Liver (tissue), 8 donors: ENCODE measurements at regions not wholly inside any gene's neighbourhood (a gene's known extent, or its start where the extent isn't known, plus 50 kb on each side); places are given as distances from the start of the nearest gene placed in this dataset.

Experiments used
- DNase-seq: peaks from one replicate; pipeline ENCODE4 v3.0.0-alpha.2; 2017; ENCODE audit warnings: low spot score
- H3K27ac ChIP-seq, 2 donors: one replicate each; pipeline ENCODE4 v1.7.0; 2013; ENCODE audit warnings: inconsistent platforms in 2 of 2, low read length in 2 of 2, control low read depth in 1 of 2, low read depth in 1 of 2, mild to moderate bottlenecking in 1 of 2
- H3K27me3 ChIP-seq, 4 donors: one replicate each; pipeline versions ENCODE4 v1.6.1 to v1.7.0; 2013; ENCODE audit warnings: low read length in 3 of 4, inconsistent platforms in 1 of 4, mild to moderate bottlenecking in 1 of 4, moderate library complexity in 1 of 4; ENCODE audit not compliant: control insufficient read depth in 4 of 4, insufficient read depth in 4 of 4
- H3K36me3 ChIP-seq, 4 donors: one replicate each; pipeline versions ENCODE4 v1.6.1 to v1.7.0; 2013; ENCODE audit warnings: low read length in 3 of 4, mild to moderate bottlenecking in 3 of 4, low read depth in 1 of 4, moderate library complexity in 1 of 4; ENCODE audit not compliant: control insufficient read depth in 4 of 4, insufficient read depth in 3 of 4
- H3K4me1 ChIP-seq, 4 donors: one replicate each; pipeline versions ENCODE4 v1.6.1 to v1.7.0; 2013; ENCODE audit warnings: low read length in 3 of 4, mild to moderate bottlenecking in 3 of 4, moderate library complexity in 1 of 4; ENCODE audit not compliant: control insufficient read depth in 4 of 4, insufficient read depth in 4 of 4
- H3K4me3 ChIP-seq, 3 donors: one replicate each; pipeline versions ENCODE4 v1.6.1 to v1.7.0; 2013; ENCODE audit warnings: low read length in 3 of 3, control low read depth in 1 of 3, low read depth in 1 of 3, mild to moderate bottlenecking in 1 of 3
- H3K9ac ChIP-seq, 2 donors: one replicate each; pipeline ENCODE4 v1.7.0; 2013; ENCODE audit warnings: low read length in 2 of 2, mild to moderate bottlenecking in 2 of 2, moderate library complexity in 2 of 2, control low read depth in 1 of 2, low read depth in 1 of 2
- H3K9me3 ChIP-seq, 4 donors: one replicate each; pipeline versions ENCODE4 v1.6.1 to v1.7.0; 2013; ENCODE audit warnings: low read length in 3 of 4; ENCODE audit not compliant: control insufficient read depth in 4 of 4
- EGR1 ChIP-seq, 2 donors: IDR thresholded peaks; 2 replicates each; pipeline ENCODE4 v1.6.1; 2016 to 2018; ENCODE audit warnings: antibody characterized with exemption in 2 of 2, low read depth in 2 of 2
- FOXA1 ChIP-seq: IDR thresholded peaks from 2 replicates; pipeline ENCODE4 v1.6.1; 2016; ENCODE audit warnings: antibody characterized with exemption
- FOXA2 ChIP-seq: IDR thresholded peaks from 2 replicates; pipeline ENCODE4 v1.6.1; 2016; ENCODE audit warnings: antibody characterized with exemption
- GABPA ChIP-seq, 2 donors: IDR thresholded peaks in 1 of 2; conservative IDR thresholded peaks in 1 of 2; 2 replicates each; pipeline ENCODE4 v1.6.1; 2016; ENCODE audit warnings: antibody characterized with exemption in 2 of 2, mild to moderate bottlenecking in 1 of 2, moderate library complexity in 1 of 2
- HNF4A ChIP-seq, 2 donors: conservative IDR thresholded peaks; 2 replicates each; pipeline ENCODE4 v1.6.1; 2016; ENCODE audit warnings: antibody characterized with exemption in 2 of 2, mild to moderate bottlenecking in 2 of 2
- HNF4G ChIP-seq: IDR thresholded peaks from 2 replicates; pipeline ENCODE4 v1.6.1; 2016; ENCODE audit warnings: antibody characterized with exemption
- JUND ChIP-seq, 2 donors: IDR thresholded peaks; 2 replicates each; pipeline ENCODE4 v1.6.1; 2016; ENCODE audit warnings: antibody characterized with exemption in 2 of 2
- NR2F2 ChIP-seq: IDR thresholded peaks from 2 replicates; pipeline ENCODE4 v1.6.1; 2016; ENCODE audit warnings: antibody characterized with exemption
- RAD21 ChIP-seq, 2 donors: IDR thresholded peaks; 2 replicates each; pipeline ENCODE4 v1.6.1; 2016; ENCODE audit warnings: antibody characterized with exemption in 2 of 2, mild to moderate bottlenecking in 2 of 2
- RXRA ChIP-seq, 2 donors: IDR thresholded peaks; 2 replicates each; pipeline ENCODE4 v1.6.1; 2017 to 2018; ENCODE audit warnings: antibody characterized with exemption in 2 of 2, mild to moderate bottlenecking in 1 of 2
- SP1 ChIP-seq: IDR thresholded peaks from 2 replicates; pipeline ENCODE4 v1.6.1; 2018; ENCODE audit warnings: antibody characterized with exemption, mild to moderate bottlenecking
- TAF1 ChIP-seq: conservative IDR thresholded peaks from 2 replicates; pipeline ENCODE4 v1.6.1; 2016; ENCODE audit warnings: antibody characterized with exemption, mild to moderate bottlenecking
- YY1 ChIP-seq: IDR thresholded peaks from 2 replicates; pipeline ENCODE4 v1.6.1; 2016; ENCODE audit warnings: antibody characterized with exemption, mild to moderate bottlenecking
- whole genome bisulfite sequencing: extraction: QIAGEN DNeasy Blood & Tissue Kit; methylation state at CpG from one replicate; pipeline ENCODE4 v1.1.7; 2013; 5-methylcytosine and 5-hydroxymethylcytosine counted together
- TF ChIP-seq, protein P1 (sequence below): fragments of 150-350 bp; IDR thresholded peaks from 2 replicates; pipeline ENCODE4 v1.5.1; 2017; ENCODE audit warnings: improper control_type of control experiment, low read depth, low read length; ENCODE audit not compliant: missing input control
- TF ChIP-seq, protein P2 (sequence below): IDR thresholded peaks from 2 replicates; pipeline ENCODE4 v1.6.1; 2016; ENCODE audit warnings: antibody characterized with exemption
- TF ChIP-seq, protein P3 (sequence below): IDR thresholded peaks from 2 replicates; pipeline ENCODE4 v1.6.1; 2016; ENCODE audit warnings: antibody characterized with exemption, mild to moderate bottlenecking
- TF ChIP-seq, protein P4 (sequence below): IDR thresholded peaks from 2 replicates; pipeline ENCODE4 v1.6.1; 2016; ENCODE audit warnings: antibody characterized with exemption
- TF ChIP-seq, protein P5 (sequence below): IDR thresholded peaks from 2 replicates; pipeline ENCODE4 v1.6.1; 2016; ENCODE audit warnings: antibody characterized with exemption
- donor health status: healthy.
- donor health status: healthy.
- donor health status: healthy.
- donor health status: healthy.
- donor health status: healthy.

DNA sequence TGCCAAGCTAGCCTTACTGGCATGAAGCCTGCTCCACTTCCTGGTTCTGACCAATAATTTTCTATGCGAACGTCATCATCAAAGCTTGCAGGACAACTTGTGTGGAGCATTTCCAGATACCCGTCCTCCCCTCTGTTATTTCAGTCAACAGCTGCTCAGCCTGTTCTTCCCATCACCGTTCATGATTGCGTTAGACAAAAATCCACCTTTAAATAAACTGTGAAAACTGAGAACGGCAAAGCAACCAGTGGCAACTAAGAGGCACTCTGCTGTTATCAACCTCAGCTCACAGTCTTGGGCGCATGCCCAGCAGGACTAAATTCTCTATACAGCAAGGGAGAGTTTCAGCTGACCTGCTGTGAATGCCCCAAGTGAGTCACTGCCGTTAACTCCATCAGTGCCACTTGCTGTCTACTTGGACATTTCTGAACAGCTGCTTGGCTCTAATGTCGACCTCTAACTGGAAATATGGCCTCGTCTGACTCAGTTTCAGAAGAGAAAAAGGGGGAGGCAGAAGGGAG lies 207.4 kb upstream of the RUNX1 start (continued):
- TF ChIP-seq, protein P1, sequence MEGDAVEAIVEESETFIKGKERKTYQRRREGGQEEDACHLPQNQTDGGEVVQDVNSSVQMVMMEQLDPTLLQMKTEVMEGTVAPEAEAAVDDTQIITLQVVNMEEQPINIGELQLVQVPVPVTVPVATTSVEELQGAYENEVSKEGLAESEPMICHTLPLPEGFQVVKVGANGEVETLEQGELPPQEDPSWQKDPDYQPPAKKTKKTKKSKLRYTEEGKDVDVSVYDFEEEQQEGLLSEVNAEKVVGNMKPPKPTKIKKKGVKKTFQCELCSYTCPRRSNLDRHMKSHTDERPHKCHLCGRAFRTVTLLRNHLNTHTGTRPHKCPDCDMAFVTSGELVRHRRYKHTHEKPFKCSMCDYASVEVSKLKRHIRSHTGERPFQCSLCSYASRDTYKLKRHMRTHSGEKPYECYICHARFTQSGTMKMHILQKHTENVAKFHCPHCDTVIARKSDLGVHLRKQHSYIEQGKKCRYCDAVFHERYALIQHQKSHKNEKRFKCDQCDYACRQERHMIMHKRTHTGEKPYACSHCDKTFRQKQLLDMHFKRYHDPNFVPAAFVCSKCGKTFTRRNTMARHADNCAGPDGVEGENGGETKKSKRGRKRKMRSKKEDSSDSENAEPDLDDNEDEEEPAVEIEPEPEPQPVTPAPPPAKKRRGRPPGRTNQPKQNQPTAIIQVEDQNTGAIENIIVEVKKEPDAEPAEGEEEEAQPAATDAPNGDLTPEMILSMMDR = no peak
- TF ChIP-seq, protein P2, sequence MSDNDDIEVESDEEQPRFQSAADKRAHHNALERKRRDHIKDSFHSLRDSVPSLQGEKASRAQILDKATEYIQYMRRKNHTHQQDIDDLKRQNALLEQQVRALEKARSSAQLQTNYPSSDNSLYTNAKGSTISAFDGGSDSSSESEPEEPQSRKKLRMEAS = no peak
- TF ChIP-seq FOXA2 (no peak), NR2F2 (no peak), GABPA (IDR thresholded peaks at IDR 0.05 in 1 of 2, conservative IDR thresholded peaks at IDR 0.05 in 1 of 2) (no peak), EGR1 (IDR thresholded peaks at IDR 0.05; ENCODE audit: low read depth in 2 of 2) (no peak)

DNA sequence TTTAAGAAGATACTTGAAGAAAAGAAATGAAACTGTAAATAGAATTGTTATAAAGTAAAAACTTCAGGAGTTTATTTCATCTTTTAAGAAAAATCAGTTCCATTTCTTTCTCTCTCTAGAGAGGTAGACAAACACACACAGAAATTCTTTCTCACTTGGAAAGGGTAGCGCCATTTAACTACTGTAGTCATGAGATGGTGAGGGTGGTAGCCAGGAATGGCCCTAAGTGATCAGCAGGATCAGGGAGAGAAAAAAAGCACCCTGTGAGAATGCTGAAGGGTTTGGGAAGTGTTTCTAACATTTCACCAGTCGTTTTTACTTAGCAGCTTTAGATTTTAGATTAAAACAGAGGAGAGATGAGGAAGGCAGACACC lies 205.7 kb upstream of the RUNX1 start:
- H3K9ac ChIP-seq = no peak overlapping the region
- 60% methylated on average over 2 of the region's 2 CpGs for WGBS
- no peak overlapping the region for H3K4me3 ChIP-seq
- H3K9me3 ChIP-seq = no peaks in the 10 kb centered on the region
- H3K27ac ChIP-seq = no peak overlapping the region
- no peak for DNase-seq
- no peaks in the 10 kb centered on the region for H3K36me3 ChIP-seq
- H3K4me1 ChIP-seq = no peaks in the 10 kb centered on the region
- TF ChIP-seq RAD21 (IDR thresholded peaks at IDR 0.05) (no peak), FOXA1 (no peak), TAF1 (no peak), RXRA (IDR thresholded peaks at IDR 0.05) (no peak), HNF4A (conservative IDR thresholded peaks at IDR 0.05) (no peak), YY1 (no peak), NR2F2 (no peak), GABPA (IDR thresholded peaks at IDR 0.05 in 1 of 2, conservative IDR thresholded peaks at IDR 0.05 in 1 of 2) (no peak), EGR1 (IDR thresholded peaks at IDR 0.05; ENCODE audit: low read depth in 2 of 2) (no peak), FOXA2 (no peak), SP1 (no peak), JUND (IDR thresholded peaks at IDR 0.05) (no peak), HNF4G (no peak)
- TF ChIP-seq, protein P1 = no peak
- TF ChIP-seq, protein P2 = no peak
- TF ChIP-seq, protein P3, sequence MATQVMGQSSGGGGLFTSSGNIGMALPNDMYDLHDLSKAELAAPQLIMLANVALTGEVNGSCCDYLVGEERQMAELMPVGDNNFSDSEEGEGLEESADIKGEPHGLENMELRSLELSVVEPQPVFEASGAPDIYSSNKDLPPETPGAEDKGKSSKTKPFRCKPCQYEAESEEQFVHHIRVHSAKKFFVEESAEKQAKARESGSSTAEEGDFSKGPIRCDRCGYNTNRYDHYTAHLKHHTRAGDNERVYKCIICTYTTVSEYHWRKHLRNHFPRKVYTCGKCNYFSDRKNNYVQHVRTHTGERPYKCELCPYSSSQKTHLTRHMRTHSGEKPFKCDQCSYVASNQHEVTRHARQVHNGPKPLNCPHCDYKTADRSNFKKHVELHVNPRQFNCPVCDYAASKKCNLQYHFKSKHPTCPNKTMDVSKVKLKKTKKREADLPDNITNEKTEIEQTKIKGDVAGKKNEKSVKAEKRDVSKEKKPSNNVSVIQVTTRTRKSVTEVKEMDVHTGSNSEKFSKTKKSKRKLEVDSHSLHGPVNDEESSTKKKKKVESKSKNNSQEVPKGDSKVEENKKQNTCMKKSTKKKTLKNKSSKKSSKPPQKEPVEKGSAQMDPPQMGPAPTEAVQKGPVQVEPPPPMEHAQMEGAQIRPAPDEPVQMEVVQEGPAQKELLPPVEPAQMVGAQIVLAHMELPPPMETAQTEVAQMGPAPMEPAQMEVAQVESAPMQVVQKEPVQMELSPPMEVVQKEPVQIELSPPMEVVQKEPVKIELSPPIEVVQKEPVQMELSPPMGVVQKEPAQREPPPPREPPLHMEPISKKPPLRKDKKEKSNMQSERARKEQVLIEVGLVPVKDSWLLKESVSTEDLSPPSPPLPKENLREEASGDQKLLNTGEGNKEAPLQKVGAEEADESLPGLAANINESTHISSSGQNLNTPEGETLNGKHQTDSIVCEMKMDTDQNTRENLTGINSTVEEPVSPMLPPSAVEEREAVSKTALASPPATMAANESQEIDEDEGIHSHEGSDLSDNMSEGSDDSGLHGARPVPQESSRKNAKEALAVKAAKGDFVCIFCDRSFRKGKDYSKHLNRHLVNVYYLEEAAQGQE = no peak
- TF ChIP-seq, protein P4, sequence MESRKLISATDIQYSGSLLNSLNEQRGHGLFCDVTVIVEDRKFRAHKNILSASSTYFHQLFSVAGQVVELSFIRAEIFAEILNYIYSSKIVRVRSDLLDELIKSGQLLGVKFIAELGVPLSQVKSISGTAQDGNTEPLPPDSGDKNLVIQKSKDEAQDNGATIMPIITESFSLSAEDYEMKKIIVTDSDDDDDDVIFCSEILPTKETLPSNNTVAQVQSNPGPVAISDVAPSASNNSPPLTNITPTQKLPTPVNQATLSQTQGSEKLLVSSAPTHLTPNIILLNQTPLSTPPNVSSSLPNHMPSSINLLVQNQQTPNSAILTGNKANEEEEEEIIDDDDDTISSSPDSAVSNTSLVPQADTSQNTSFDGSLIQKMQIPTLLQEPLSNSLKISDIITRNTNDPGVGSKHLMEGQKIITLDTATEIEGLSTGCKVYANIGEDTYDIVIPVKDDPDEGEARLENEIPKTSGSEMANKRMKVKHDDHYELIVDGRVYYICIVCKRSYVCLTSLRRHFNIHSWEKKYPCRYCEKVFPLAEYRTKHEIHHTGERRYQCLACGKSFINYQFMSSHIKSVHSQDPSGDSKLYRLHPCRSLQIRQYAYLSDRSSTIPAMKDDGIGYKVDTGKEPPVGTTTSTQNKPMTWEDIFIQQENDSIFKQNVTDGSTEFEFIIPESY = no peak
- TF ChIP-seq, protein P5, sequence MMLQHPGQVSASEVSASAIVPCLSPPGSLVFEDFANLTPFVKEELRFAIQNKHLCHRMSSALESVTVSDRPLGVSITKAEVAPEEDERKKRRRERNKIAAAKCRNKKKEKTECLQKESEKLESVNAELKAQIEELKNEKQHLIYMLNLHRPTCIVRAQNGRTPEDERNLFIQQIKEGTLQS = no peak
- peaks cover 0 to 12% (median 2%) of the 10 kb centered on the region in 4 donors for H3K27me3 ChIP-seq
